GM12878 (cell line): ENCODE measurements at regions not wholly inside any gene's neighbourhood (a gene's known extent, or its start where the extent isn't known, plus 50 kb on each side); places are given as distances from the start of the nearest gene placed in this dataset.

Source experiments
- ATAC-seq: fragments of 200-7000 bp; cut with Tn5 transposase; 3 replicates; pipeline ENCODE4 v1.9.1; 2020; ENCODE audit warnings: mild to moderate bottlenecking, moderate library complexity
- BruUV-seq: library from RNA; stranded (reverse); fragments of 400-500 nt; replicated peaks from 2 replicates; lab custom pipeline; 2021; lab: Mats Ljungman, UMichigan
- CTCF ChIA-PET: fragments of 300-600 bp; sonication (Branson Sonifier 250); formaldehyde crosslinking; extraction: SDS; loops from one replicate; lab custom pipeline; 2021; ENCODE audit warnings: inconsistent platforms; lab: Yijun Ruan, JAX
- POLR2A ChIA-PET: fragments of 350-600 bp; formaldehyde crosslinking; extraction: SDS; loops from one replicate; lab custom pipeline; 2021; ENCODE audit warnings: inconsistent platforms; lab: Charles Lee
- RAD21 ChIA-PET: fragments of 300-600 bp; sonication (Branson Sonifier 250); formaldehyde crosslinking; loops from one replicate; lab custom pipeline; 2023; ENCODE audit warnings: antibody characterized with exemption; ENCODE audit not compliant: unreplicated experiment; lab: Charles Lee
- SMC1A ChIA-PET: fragments of 300-600 bp; sonication (Branson Sonifier 250); formaldehyde crosslinking; loops from one replicate; lab custom pipeline; 2023; ENCODE audit not compliant: unreplicated experiment, uncharacterized antibody; lab: Charles Lee
- DNase-seq: peaks from one replicate; pipeline ENCODE4 v3.0.0-alpha.2; 2011; ENCODE audit warnings: low read depth, low spot score
- FAIRE-seq: peaks from 3 replicates; lab custom pipeline; 2011; peaks lifted over from hg19 to GRCh38; lab: Jason Lieb, UNC
- H2AFZ ChIP-seq: 2 replicates; pipeline ENCODE4 v1.6.0; 2011; ENCODE audit warnings: low read depth, low read length, control low read depth; ENCODE audit not compliant: control insufficient read depth
- H3K27ac ChIP-seq: 2 replicates; pipeline ENCODE4 v1.5.1; 2011; ENCODE audit warnings: control low read depth; ENCODE audit not compliant: control insufficient read depth, insufficient read depth
- H3K27me3 ChIP-seq, 2 experiments: replicated peaks in 1 of 2; 2 replicates each; pipeline versions ENCODE4 v1.6.0 to v1.6.1; 2011; ENCODE audit warnings: low read length in 1 of 2; ENCODE audit not compliant: control insufficient read depth in 2 of 2, insufficient read depth in 2 of 2
- H3K36me3 ChIP-seq, 2 experiments: 2 replicates each; pipeline ENCODE4 v1.5.1; 2011; ENCODE audit warnings: low read length in 1 of 2; ENCODE audit not compliant: control insufficient read depth in 2 of 2, insufficient read depth in 2 of 2
- H3K4me1 ChIP-seq: 2 replicates; pipeline ENCODE4 v1.6.1; 2011; ENCODE audit warnings: mild to moderate bottlenecking, low read length, moderate library complexity, mixed read lengths; ENCODE audit not compliant: control insufficient read depth, insufficient read depth
- H3K4me2 ChIP-seq: 2 replicates; pipeline ENCODE4 v1.6.0; 2011; ENCODE audit warnings: control low read depth; ENCODE audit not compliant: control insufficient read depth, insufficient read depth
- H3K4me3 ChIP-seq: fragments of 200-600 bp; sonication (generic); 2 replicates; pipeline ENCODE4 v1.5.1; 2016
- H3K79me2 ChIP-seq: 2 replicates; pipeline ENCODE4 v1.6.0; 2011; ENCODE audit warnings: low read length; ENCODE audit not compliant: control insufficient read depth, insufficient read depth
- H3K9ac ChIP-seq: 2 replicates; pipeline ENCODE4 v1.8.0; 2011; ENCODE audit warnings: low read length, control low read depth, mixed read lengths; ENCODE audit not compliant: control insufficient read depth, insufficient read depth
- H3K9me3 ChIP-seq: replicated peaks from 3 replicates; pipeline ENCODE4 v1.5.1; 2011; ENCODE audit warnings: mild to moderate bottlenecking, low read length; ENCODE audit not compliant: control insufficient read depth, insufficient read depth
- H4K20me1 ChIP-seq: 2 replicates; pipeline ENCODE4 v1.6.0; 2011; ENCODE audit not compliant: control insufficient read depth, insufficient read depth
- CBFB ChIP-seq: IDR thresholded peaks from 2 replicates; pipeline ENCODE4 v1.6.1; 2016; ENCODE audit warnings: antibody characterized with exemption, low read depth
- EZH2 ChIP-seq: IDR thresholded peaks from 2 replicates; pipeline ENCODE4 v1.6.1; 2012; ENCODE audit warnings: low read depth, mild to moderate bottlenecking, control low read depth, inconsistent platforms, low read length, borderline replicate concordance; ENCODE audit not compliant: control insufficient read depth
- FOXK2 ChIP-seq: fragments of 450-650 bp; IDR thresholded peaks from 2 replicates; pipeline ENCODE4 v1.6.1; 2017; ENCODE audit warnings: mild to moderate bottlenecking, moderate library complexity
- KLF5 ChIP-seq: fragments of 450-650 bp; IDR thresholded peaks from 2 replicates; pipeline ENCODE4 v1.6.1; 2014; ENCODE audit warnings: mild to moderate bottlenecking; ENCODE audit not compliant: partially characterized antibody
- NR2C2 ChIP-seq: IDR thresholded peaks from 2 replicates; pipeline ENCODE4 v1.6.1; 2011; ENCODE audit warnings: borderline replicate concordance, low read depth; ENCODE audit not compliant: control insufficient read depth, insufficient read length
- WGBS: methylation state at CpG from one replicate; pipeline ENCODE4 v1.1.6; 2016; ENCODE audit warnings: low lambda C conversion rate; ENCODE audit not compliant: insufficient replicate concordance, insufficient coverage; ENCODE audit errors: missing lambda C conversion rate; 5-methylcytosine and 5-hydroxymethylcytosine counted together
- in situ Hi-C: fragments of 300-500 bp; cut with MboI; formaldehyde crosslinking; loops from 9 replicates; pipeline ENCODE4 v1.14.3; 2018; ENCODE audit warnings: mixed read lengths
- intact Hi-C: fragments of 100-400 bp; cut with micrococcal nuclease; formaldehyde crosslinking; loops from one replicate; pipeline ENCODE4 v1.14.2; 2022; ENCODE audit not compliant: unreplicated experiment
- TF ChIP-seq, protein P1 (sequence below): fragments of 450-650 bp; IDR thresholded peaks from 2 replicates; pipeline ENCODE4 v1.6.1; 2014; ENCODE audit warnings: mild to moderate bottlenecking
- TF ChIP-seq, protein P2 (sequence below): fragments of 450-650 bp; formaldehyde crosslinking; IDR thresholded peaks from 2 replicates; pipeline ENCODE4 v1.4.0; 2022; ENCODE audit warnings: mild to moderate bottlenecking, moderate library complexity
- TF ChIP-seq, protein P3 (sequence below): fragments of 450-650 bp; formaldehyde crosslinking; IDR thresholded peaks from 2 replicates; pipeline ENCODE4 v1.4.0; 2020; ENCODE audit warnings: mild to moderate bottlenecking, moderate library complexity

DNA sequence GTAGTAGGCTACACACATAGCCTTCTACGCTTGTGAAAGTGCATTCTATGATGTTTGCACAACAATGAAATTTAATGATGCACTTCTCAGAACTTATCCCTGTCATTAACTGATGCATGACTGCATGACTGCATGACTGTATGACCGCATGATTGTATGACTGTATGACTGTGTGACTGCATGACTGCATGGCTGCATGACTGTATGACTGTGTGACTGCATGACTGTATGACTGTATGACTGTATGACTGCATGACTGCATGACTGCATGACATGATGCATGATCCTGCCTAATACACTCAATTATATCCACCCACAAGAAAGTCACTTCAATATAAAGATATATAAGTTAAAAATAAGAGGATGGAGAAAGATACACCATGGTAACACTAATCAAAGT lies 365.4 kb upstream of the FSIP2 start:
- no peak for ATAC-seq
- Histone ChIP-seq H3K79me2 (no peaks in the 10 kb centered on the region), H4K20me1 (no peaks in the 10 kb centered on the region), H3K4me2 (no peak overlapping the region), H2AFZ (no peak overlapping the region), H3K4me1 (no peaks in the 10 kb centered on the region), H3K36me3 (no peaks in the 10 kb centered on the region), H3K9me3 (no peaks in the 10 kb centered on the region), H3K4me3 (no peak overlapping the region), H3K9ac (no peak overlapping the region), H3K27ac (no peak overlapping the region), H3K27me3 (no peaks in the 10 kb centered on the region)
- DNase-seq, result no peak
- in situ Hi-C loops (no loop called here), intact Hi-C loops (no loop called here)
- POLR2A ChIA-PET, result no interaction called here
- TF ChIP-seq KLF5, result no peak
- no peak for TF ChIP-seq CBFB
- 0% methylated on average over 2 of the region's 2 CpGs for WGBS
- RAD21 ChIA-PET, result no interaction called here
- SMC1A ChIA-PET, result no interaction called here
- CTCF ChIA-PET, result no interaction called here
- no peak for FAIRE-seq
- BruUV-seq, result no TSS peak

DNA sequence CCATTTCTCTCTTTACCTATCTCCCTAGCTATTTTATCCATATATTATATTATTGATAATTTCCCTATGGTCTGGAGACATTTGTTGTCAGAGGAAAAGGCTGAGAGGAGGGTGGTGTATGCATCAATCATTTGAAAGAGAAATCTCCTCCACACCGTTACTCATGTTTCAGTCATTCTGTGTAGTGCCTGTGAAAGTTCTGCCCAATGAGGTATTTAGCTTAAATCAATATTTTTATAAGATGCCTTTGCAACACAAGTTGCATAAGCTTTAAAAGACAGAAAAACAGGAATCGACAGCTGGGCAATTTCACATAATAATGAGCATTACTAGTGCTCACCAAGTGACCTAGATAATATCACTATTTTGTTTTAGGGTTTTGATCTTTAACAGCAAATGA lies 363.7 kb upstream of the FSIP2 start:
- Histone ChIP-seq H3K9ac (no peak overlapping the region), H2AFZ (no peak overlapping the region), H3K79me2 (no peaks in the 10 kb centered on the region), H3K36me3 (no peaks in the 10 kb centered on the region), H3K4me2 (no peak overlapping the region), H3K27ac (no peak overlapping the region), H4K20me1 (no peaks in the 10 kb centered on the region), H3K27me3 (no peaks in the 10 kb centered on the region), H3K4me1 (no peaks in the 10 kb centered on the region), H3K9me3 (no peaks in the 10 kb centered on the region), H3K4me3 (no peak overlapping the region)
- CTCF ChIA-PET, result no interaction called here
- ATAC-seq (no peak), DNase-seq (no peak), FAIRE-seq (no peak)
- RAD21 ChIA-PET, result no interaction called here
- in situ Hi-C loops (no loop called here), intact Hi-C loops (no loop called here)
- POLR2A ChIA-PET, result no interaction called here
- SMC1A ChIA-PET, result interaction anchor here (0.9 kb wide), 1 partner anchor 58 kb away, joined by 3 read pairs; no protein-coding TSS in a partner anchor
- no TSS peak for BruUV-seq
- 2% methylated on average over 2 of the region's 2 CpGs for WGBS
- TF ChIP-seq, protein P1, sequence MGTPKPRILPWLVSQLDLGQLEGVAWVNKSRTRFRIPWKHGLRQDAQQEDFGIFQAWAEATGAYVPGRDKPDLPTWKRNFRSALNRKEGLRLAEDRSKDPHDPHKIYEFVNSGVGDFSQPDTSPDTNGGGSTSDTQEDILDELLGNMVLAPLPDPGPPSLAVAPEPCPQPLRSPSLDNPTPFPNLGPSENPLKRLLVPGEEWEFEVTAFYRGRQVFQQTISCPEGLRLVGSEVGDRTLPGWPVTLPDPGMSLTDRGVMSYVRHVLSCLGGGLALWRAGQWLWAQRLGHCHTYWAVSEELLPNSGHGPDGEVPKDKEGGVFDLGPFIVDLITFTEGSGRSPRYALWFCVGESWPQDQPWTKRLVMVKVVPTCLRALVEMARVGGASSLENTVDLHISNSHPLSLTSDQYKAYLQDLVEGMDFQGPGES, result no peak
- TF ChIP-seq, protein P2, sequence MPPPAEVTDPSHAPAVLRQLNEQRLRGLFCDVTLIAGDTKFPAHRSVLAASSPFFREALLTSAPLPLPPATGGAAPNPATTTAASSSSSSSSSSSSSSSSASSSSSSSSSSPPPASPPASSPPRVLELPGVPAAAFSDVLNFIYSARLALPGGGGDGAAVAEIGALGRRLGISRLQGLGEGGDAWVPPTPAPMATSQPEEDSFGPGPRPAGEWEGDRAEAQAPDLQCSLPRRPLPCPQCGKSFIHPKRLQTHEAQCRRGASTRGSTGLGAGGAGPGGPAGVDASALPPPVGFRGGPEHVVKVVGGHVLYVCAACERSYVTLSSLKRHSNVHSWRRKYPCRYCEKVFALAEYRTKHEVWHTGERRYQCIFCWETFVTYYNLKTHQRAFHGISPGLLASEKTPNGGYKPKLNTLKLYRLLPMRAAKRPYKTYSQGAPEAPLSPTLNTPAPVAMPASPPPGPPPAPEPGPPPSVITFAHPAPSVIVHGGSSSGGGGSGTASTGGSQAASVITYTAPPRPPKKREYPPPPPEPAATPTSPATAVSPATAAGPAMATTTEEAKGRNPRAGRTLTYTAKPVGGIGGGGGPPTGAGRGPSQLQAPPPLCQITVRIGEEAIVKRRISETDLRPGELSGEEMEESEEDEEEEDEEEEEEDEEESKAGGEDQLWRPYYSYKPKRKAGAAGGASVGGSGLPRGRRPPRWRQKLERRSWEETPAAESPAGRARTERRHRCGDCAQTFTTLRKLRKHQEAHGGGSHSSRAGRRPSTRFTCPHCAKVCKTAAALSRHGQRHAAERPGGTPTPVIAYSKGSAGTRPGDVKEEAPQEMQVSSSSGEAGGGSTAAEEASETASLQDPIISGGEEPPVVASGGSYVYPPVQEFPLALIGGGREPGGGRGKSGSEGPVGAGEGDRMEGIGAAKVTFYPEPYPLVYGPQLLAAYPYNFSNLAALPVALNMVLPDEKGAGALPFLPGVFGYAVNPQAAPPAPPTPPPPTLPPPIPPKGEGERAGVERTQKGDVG (CRISPR knock-in tag), result no peak
- TF ChIP-seq EZH2, result no peak
- TF ChIP-seq NR2C2, result no peak
- TF ChIP-seq FOXK2, result no peak
- TF ChIP-seq, protein P3, sequence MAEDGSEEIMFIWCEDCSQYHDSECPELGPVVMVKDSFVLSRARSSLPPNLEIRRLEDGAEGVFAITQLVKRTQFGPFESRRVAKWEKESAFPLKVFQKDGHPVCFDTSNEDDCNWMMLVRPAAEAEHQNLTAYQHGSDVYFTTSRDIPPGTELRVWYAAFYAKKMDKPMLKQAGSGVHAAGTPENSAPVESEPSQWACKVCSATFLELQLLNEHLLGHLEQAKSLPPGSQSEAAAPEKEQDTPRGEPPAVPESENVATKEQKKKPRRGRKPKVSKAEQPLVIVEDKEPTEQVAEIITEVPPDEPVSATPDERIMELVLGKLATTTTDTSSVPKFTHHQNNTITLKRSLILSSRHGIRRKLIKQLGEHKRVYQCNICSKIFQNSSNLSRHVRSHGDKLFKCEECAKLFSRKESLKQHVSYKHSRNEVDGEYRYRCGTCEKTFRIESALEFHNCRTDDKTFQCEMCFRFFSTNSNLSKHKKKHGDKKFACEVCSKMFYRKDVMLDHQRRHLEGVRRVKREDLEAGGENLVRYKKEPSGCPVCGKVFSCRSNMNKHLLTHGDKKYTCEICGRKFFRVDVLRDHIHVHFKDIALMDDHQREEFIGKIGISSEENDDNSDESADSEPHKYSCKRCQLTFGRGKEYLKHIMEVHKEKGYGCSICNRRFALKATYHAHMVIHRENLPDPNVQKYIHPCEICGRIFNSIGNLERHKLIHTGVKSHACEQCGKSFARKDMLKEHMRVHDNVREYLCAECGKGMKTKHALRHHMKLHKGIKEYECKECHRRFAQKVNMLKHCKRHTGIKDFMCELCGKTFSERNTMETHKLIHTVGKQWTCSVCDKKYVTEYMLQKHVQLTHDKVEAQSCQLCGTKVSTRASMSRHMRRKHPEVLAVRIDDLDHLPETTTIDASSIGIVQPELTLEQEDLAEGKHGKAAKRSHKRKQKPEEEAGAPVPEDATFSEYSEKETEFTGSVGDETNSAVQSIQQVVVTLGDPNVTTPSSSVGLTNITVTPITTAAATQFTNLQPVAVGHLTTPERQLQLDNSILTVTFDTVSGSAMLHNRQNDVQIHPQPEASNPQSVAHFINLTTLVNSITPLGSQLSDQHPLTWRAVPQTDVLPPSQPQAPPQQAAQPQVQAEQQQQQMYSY, result no peak
